Ovary (tissue), 3 donors: ENCODE measurements at regions not wholly inside any gene's neighbourhood (a gene's known extent, or its start where the extent isn't known, plus 50 kb on each side); places are given as distances from the start of the nearest gene placed in this dataset.

ENCODE experiments used
- POLR2A ChIP-seq: fragments of 450-650 bp; IDR thresholded peaks from one replicate; pipeline ENCODE4 v1.6.1; 2017; ENCODE audit warnings: antibody characterized with exemption, mild to moderate bottlenecking, moderate library complexity
- TF ChIP-seq, protein P1 (sequence below), 3 donors: fragments of 450-650 bp in 2 of 3; fragments of 200-600 bp in 1 of 3; IDR thresholded peaks; one replicate each; pipeline versions ENCODE4 v1.5.1 to v1.8.0; 2016 to 2022; ENCODE audit warnings: antibody characterized with exemption in 3 of 3, mild to moderate bottlenecking in 1 of 3
- donor health status: DM: no; HTN: no; CAD: no.

DNA sequence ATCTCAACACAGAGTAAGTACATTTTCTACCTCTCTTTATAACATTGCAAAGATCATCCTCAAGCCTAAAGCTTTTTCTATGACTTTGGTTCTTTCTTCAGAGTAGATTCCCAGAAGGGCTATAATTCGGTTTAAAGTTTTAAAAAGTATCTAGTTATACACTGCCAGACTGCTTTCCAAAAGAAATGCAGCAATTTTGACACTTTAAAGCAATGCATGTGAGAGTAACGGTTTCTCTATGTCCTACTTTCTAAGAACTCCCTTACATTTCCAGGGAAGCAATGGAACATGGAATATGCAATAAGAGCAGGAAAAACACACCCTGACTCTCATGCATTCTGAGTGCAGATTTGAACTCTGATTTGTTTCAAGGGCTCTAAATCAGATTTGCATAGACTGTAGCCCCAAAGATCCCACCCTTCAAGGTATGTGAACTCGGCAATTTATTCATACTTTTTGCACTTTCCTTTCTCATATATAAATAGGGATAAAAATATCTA lies 331.6 kb downstream of the HHIPL2 start:
- TF ChIP-seq, protein P1, sequence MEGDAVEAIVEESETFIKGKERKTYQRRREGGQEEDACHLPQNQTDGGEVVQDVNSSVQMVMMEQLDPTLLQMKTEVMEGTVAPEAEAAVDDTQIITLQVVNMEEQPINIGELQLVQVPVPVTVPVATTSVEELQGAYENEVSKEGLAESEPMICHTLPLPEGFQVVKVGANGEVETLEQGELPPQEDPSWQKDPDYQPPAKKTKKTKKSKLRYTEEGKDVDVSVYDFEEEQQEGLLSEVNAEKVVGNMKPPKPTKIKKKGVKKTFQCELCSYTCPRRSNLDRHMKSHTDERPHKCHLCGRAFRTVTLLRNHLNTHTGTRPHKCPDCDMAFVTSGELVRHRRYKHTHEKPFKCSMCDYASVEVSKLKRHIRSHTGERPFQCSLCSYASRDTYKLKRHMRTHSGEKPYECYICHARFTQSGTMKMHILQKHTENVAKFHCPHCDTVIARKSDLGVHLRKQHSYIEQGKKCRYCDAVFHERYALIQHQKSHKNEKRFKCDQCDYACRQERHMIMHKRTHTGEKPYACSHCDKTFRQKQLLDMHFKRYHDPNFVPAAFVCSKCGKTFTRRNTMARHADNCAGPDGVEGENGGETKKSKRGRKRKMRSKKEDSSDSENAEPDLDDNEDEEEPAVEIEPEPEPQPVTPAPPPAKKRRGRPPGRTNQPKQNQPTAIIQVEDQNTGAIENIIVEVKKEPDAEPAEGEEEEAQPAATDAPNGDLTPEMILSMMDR (IDR thresholded peaks at IDR 0.05), result no peak
- no peak for TF ChIP-seq POLR2A
